Activated CD4-positive, alpha-beta T cell treated with anti-CD3 and anti-CD28 coated beads, Interleukin-10, Interleukin-2, amounts not matched to agents 100 ng/mL and 50 ng/mL, durations not matched to agents 16 hours and 8 hours (primary cell): ENCODE measurements at regions not wholly inside any gene's neighbourhood (a gene's known extent, or its start where the extent isn't known, plus 50 kb on each side); places are given as distances from the start of the nearest gene placed in this dataset.
"Not testable (repeated sequence)": the region's sequence is repeated elsewhere in the genome, so short reads cannot be mapped to it uniquely, and the experiment has no call there.

ENCODE experiments used
- DNase-seq: peaks from one replicate; pipeline ENCODE4 v3.0.0-alpha.2; 2020

GRCh38 chr20:5386846-5387245 is 70.1 kb upstream of the PROKR2 start:
- not testable (repeated sequence) for DNase-seq

GRCh38 chr20:5381527-5381926 is 64.8 kb upstream of the PROKR2 start:
- DNase-seq, result not testable (repeated sequence)

- no peak for DNase-seq
Measured at GRCh38 chr20:5377484-5377883, 60.7 kb upstream of the PROKR2 start.

GRCh38 chr20:5376228-5376627 is 59.5 kb upstream of the PROKR2 start:
- no peak for DNase-seq

GRCh38 chr20:5374171-5374570 is 57.4 kb upstream of the PROKR2 start:
- DNase-seq, result no peak

- no peak for DNase-seq
Measured at GRCh38 chr20:5372371-5372770, 55.6 kb upstream of the PROKR2 start.

- no peak for DNase-seq
Measured at GRCh38 chr20:5369629-5370028, 52.9 kb upstream of the PROKR2 start.
